H9 (cell line): ENCODE measurements at regions not wholly inside any gene's neighbourhood (a gene's known extent, or its start where the extent isn't known, plus 50 kb on each side); places are given as distances from the start of the nearest gene placed in this dataset.

ENCODE experiments used
- DNase-seq: peaks from one replicate; pipeline ENCODE4 v3.0.0-alpha.2; 2017
- H2AFZ ChIP-seq: one replicate; pipeline ENCODE4 v1.6.1; 2013; ENCODE audit warnings: mild to moderate bottlenecking, low read length, control low read depth, moderate library complexity
- H2AK5ac ChIP-seq: 2 replicates; pipeline ENCODE4 v1.6.1; 2013; ENCODE audit warnings: low read length, control low read depth, mixed read lengths; ENCODE audit not compliant: insufficient read length
- H2BK120ac ChIP-seq: one replicate; pipeline ENCODE4 v1.6.1; 2013; ENCODE audit warnings: low read depth, mild to moderate bottlenecking, low read length, control low read depth, inconsistent platforms; ENCODE audit not compliant: poor library complexity, severe bottlenecking
- H2BK12ac ChIP-seq: 2 replicates; pipeline ENCODE4 v1.6.1; 2013; ENCODE audit warnings: low read length, control low read depth, mixed read lengths, low read depth; ENCODE audit not compliant: insufficient read length
- H2BK15ac ChIP-seq: 2 replicates; pipeline ENCODE4 v1.6.1; 2013; ENCODE audit warnings: low read depth, low read length, control low read depth
- H2BK20ac ChIP-seq: one replicate; pipeline ENCODE4 v1.6.1; 2013; ENCODE audit warnings: low read depth, mild to moderate bottlenecking, low read length, control low read depth, inconsistent platforms; ENCODE audit not compliant: poor library complexity, severe bottlenecking
- H2BK5ac ChIP-seq: 2 replicates; pipeline ENCODE4 v1.6.1; 2013; ENCODE audit warnings: low read length, control low read depth, mixed read lengths; ENCODE audit not compliant: insufficient read length
- H3K14ac ChIP-seq: 2 replicates; pipeline ENCODE4 v1.6.1; 2013; ENCODE audit warnings: low read length, control low read depth; ENCODE audit not compliant: insufficient read depth
- H3K18ac ChIP-seq: 2 replicates; pipeline ENCODE4 v1.6.1; 2013; ENCODE audit warnings: low read depth, mild to moderate bottlenecking, mixed read lengths, low read length, control low read depth; ENCODE audit not compliant: insufficient read length
- H3K23ac ChIP-seq: 2 replicates; pipeline ENCODE4 v1.6.1; 2013; ENCODE audit warnings: low read length, control low read depth, mixed read lengths, low read depth; ENCODE audit not compliant: insufficient read length
- H3K23me2 ChIP-seq: 2 replicates; pipeline ENCODE4 v1.6.1; 2013; ENCODE audit warnings: low read depth, mild to moderate bottlenecking, mixed read lengths, low read length, control low read depth; ENCODE audit not compliant: insufficient read length, poor library complexity, severe bottlenecking
- H3K27ac ChIP-seq: 2 replicates; pipeline ENCODE4 v1.5.1; 2013; ENCODE audit warnings: low read length, control low read depth, mixed read lengths, low read depth; ENCODE audit not compliant: insufficient read length
- H3K27me3 ChIP-seq: 2 replicates; pipeline ENCODE4 v1.6.1; 2013; ENCODE audit warnings: low read length, control low read depth, inconsistent platforms; ENCODE audit not compliant: insufficient read depth
- H3K4ac ChIP-seq: 2 replicates; pipeline ENCODE4 v1.6.1; 2013; ENCODE audit warnings: low read depth, mild to moderate bottlenecking, control low read depth, inconsistent platforms, low read length, moderate library complexity
- H3K4me1 ChIP-seq: 2 replicates; pipeline ENCODE4 v1.6.1; 2013; ENCODE audit warnings: low read length, control low read depth, inconsistent platforms; ENCODE audit not compliant: insufficient read depth
- H3K4me2 ChIP-seq: 2 replicates; pipeline ENCODE4 v1.6.1; 2013; ENCODE audit warnings: low read length, control low read depth, mixed read lengths; ENCODE audit not compliant: insufficient read length, insufficient read depth
- H3K56ac ChIP-seq: 2 replicates; pipeline ENCODE4 v1.6.1; 2013; ENCODE audit warnings: low read depth, mild to moderate bottlenecking, mixed read lengths, low read length, control low read depth; ENCODE audit not compliant: insufficient read length
- H3K79me1 ChIP-seq: 2 replicates; pipeline ENCODE4 v1.6.1; 2013; ENCODE audit warnings: low read depth, mild to moderate bottlenecking, moderate library complexity, low read length, control low read depth, inconsistent platforms; ENCODE audit not compliant: insufficient read depth, poor library complexity, severe bottlenecking
- H3K79me2 ChIP-seq: 2 replicates; pipeline ENCODE4 v1.6.1; 2013; ENCODE audit warnings: low read length, control low read depth, inconsistent platforms; ENCODE audit not compliant: insufficient read depth
- H3K9ac ChIP-seq: 2 replicates; pipeline ENCODE4 v1.6.1; 2013; ENCODE audit warnings: low read length, control low read depth, mixed read lengths; ENCODE audit not compliant: insufficient read length; ENCODE audit errors: extremely low read depth
- H3K9me3 ChIP-seq: one replicate; pipeline ENCODE4 v1.6.1; 2013; ENCODE audit warnings: low read depth, low read length, inconsistent platforms; ENCODE audit not compliant: control insufficient read depth
- H3T11ph ChIP-seq: one replicate; pipeline ENCODE4 v1.6.1; 2013; ENCODE audit warnings: mild to moderate bottlenecking, low read length, control low read depth, inconsistent platforms
- H4K20me1 ChIP-seq: one replicate; pipeline ENCODE4 v1.6.1; 2013; ENCODE audit not compliant: control insufficient read depth, insufficient read length, insufficient read depth
- H4K5ac ChIP-seq: 2 replicates; pipeline ENCODE4 v1.6.1; 2013; ENCODE audit warnings: low read depth, mild to moderate bottlenecking, mixed read lengths, low read length, control low read depth; ENCODE audit not compliant: insufficient read length
- H4K8ac ChIP-seq: replicated peaks from 2 replicates; pipeline ENCODE4 v1.6.1; 2013; ENCODE audit warnings: low read length, control low read depth, mixed read lengths, low read depth; ENCODE audit not compliant: insufficient read length
- H4K91ac ChIP-seq: 2 replicates; pipeline ENCODE4 v1.6.1; 2013; ENCODE audit warnings: low read depth, mild to moderate bottlenecking, moderate library complexity, mixed read lengths, low read length, control low read depth; ENCODE audit not compliant: insufficient read length
- H3K27ac Mint-ChIP-seq, 3 experiments: 2 replicates in 2 of 3; 3 replicates in 1 of 3; pipeline ENCODE4 v1.8.0; 2020 to 2021; ENCODE audit warnings: mixed read lengths in 3 of 3, mild to moderate bottlenecking in 1 of 3, moderate library complexity in 1 of 3
- H3K27me3 Mint-ChIP-seq: 2 replicates; pipeline ENCODE4 v1.8.0; 2021; ENCODE audit warnings: low read depth, mild to moderate bottlenecking, moderate library complexity, mixed read lengths
- H3K36me3 Mint-ChIP-seq, 3 experiments: 2 replicates in 2 of 3; 3 replicates in 1 of 3; pipeline ENCODE4 v1.8.0; 2020 to 2021; ENCODE audit warnings: low read depth in 3 of 3, mixed read lengths in 3 of 3; ENCODE audit not compliant: insufficient read depth in 1 of 3
- H3K4me1 Mint-ChIP-seq, 2 experiments: 2 replicates each; pipeline ENCODE4 v1.8.0; 2020; ENCODE audit warnings: mixed read lengths in 2 of 2
- H3K4me3 Mint-ChIP-seq, 2 experiments: 2 replicates in 1 of 2; 3 replicates in 1 of 2; pipeline ENCODE4 v1.8.0; 2020 to 2021; ENCODE audit warnings: mild to moderate bottlenecking in 2 of 2, mixed read lengths in 2 of 2, moderate library complexity in 1 of 2
- H3K9me3 Mint-ChIP-seq, 2 experiments: 2 replicates in 1 of 2; 3 replicates in 1 of 2; pipeline ENCODE4 v1.8.0; 2020; ENCODE audit warnings: mild to moderate bottlenecking in 2 of 2, mixed read lengths in 2 of 2, moderate library complexity in 1 of 2
- WGBS: extraction: QIAGEN DNeasy Blood & Tissue Kit; methylation state at CpG from one replicate; pipeline ENCODE4 v1.1.7; 2013; ENCODE audit warnings: missing lambda C conversion rate, low lambda C conversion rate, mixed read lengths; ENCODE audit not compliant: insufficient read length; ENCODE audit errors: extremely low coverage; 5-methylcytosine and 5-hydroxymethylcytosine counted together
- TF ChIP-seq, protein P1 (sequence below): fragments of 200-600 bp; sonication (generic); conservative IDR thresholded peaks from 3 replicates; pipeline ENCODE4 v1.8.0; 2021; ENCODE audit warnings: antibody characterized with exemption, mild to moderate bottlenecking

- H3T11ph ChIP-seq = no peak overlapping the region
- H2BK15ac ChIP-seq = no peak overlapping the region
- no CpG with 5 or more reads among the region's 9 CpGs for WGBS
- Mint-ChIP-seq H3K27ac (no peak overlapping the region), H3K36me3 (peaks cover 3 to 16% (median 4%) of the 10 kb centered on the region in 3 experiments; a peak in 5 of 7 replicates), H3K27me3 (no peaks in the 10 kb centered on the region; the same call in 1 of the 2 replicates), H3K9me3 (peaks cover 11 to 20% of the 10 kb centered on the region in 2 experiments; a peak in 4 of 5 replicates), H3K4me3 (no peak overlapping the region), H3K4me1 (no peaks in the 10 kb centered on the region)
- no peaks in the 10 kb centered on the region for H3K4me1 ChIP-seq
- H3K18ac ChIP-seq = no peak overlapping the region
- no peak overlapping the region for H3K4me2 ChIP-seq
- H2AK5ac ChIP-seq = no peak overlapping the region
- no peak overlapping the region for H4K8ac ChIP-seq
- H2BK20ac ChIP-seq = peak overlapping the region; percentile 28
- H2AFZ ChIP-seq = no peak overlapping the region
- no peak overlapping the region for H3K4ac ChIP-seq
- H4K5ac ChIP-seq = no peak overlapping the region
- no peak overlapping the region for H2BK120ac ChIP-seq
- H2BK12ac ChIP-seq = no peak overlapping the region
- H4K20me1 ChIP-seq = no peaks in the 10 kb centered on the region
- no peaks in the 10 kb centered on the region for H3K79me2 ChIP-seq
- no peak for DNase-seq
- H3K23ac ChIP-seq = no peak overlapping the region
- H3K27me3 ChIP-seq = no peaks in the 10 kb centered on the region
- no peak overlapping the region for H3K27ac ChIP-seq
- no peaks in the 10 kb centered on the region for H3K23me2 ChIP-seq
- TF ChIP-seq, protein P1, sequence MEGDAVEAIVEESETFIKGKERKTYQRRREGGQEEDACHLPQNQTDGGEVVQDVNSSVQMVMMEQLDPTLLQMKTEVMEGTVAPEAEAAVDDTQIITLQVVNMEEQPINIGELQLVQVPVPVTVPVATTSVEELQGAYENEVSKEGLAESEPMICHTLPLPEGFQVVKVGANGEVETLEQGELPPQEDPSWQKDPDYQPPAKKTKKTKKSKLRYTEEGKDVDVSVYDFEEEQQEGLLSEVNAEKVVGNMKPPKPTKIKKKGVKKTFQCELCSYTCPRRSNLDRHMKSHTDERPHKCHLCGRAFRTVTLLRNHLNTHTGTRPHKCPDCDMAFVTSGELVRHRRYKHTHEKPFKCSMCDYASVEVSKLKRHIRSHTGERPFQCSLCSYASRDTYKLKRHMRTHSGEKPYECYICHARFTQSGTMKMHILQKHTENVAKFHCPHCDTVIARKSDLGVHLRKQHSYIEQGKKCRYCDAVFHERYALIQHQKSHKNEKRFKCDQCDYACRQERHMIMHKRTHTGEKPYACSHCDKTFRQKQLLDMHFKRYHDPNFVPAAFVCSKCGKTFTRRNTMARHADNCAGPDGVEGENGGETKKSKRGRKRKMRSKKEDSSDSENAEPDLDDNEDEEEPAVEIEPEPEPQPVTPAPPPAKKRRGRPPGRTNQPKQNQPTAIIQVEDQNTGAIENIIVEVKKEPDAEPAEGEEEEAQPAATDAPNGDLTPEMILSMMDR = no peak
- no peak overlapping the region for H4K91ac ChIP-seq
- H3K79me1 ChIP-seq = no peaks in the 10 kb centered on the region
- no peak overlapping the region for H3K56ac ChIP-seq
- peaks cover 5% of the 10 kb centered on the region for H3K9me3 ChIP-seq
- no peak overlapping the region for H3K14ac ChIP-seq
- no peak overlapping the region for H2BK5ac ChIP-seq
- H3K9ac ChIP-seq = no peak overlapping the region
These were observed 200.2 kb upstream of the NUDT4 start for GRCh38 chr12:93177208-93178153.
